NCI-H1417 treated with DMSO at 0.1 percent for 48 hours (cell line): ENCODE measurements at regions not wholly inside any gene's neighbourhood (a gene's known extent, or its start where the extent isn't known, plus 50 kb on each side); places are given as distances from the start of the nearest gene placed in this dataset.
A peak's percentile ranks its signal among the peaks of the same experiment; 100 is the strongest.

Experiments used
- DNase-seq: peaks from one replicate; lab custom pipeline; 2025; lab: John Stamatoyannopoulos, UW

GRCh38 chr2:59920307-59920706, 633.1 kb downstream of the BCL11A start:
- no peak for DNase-seq

- DNase-seq, result no peak
Measured at GRCh38 chr2:59919579-59919978, 633.9 kb downstream of the BCL11A start.

- DNase-seq, result no peak
Measured at GRCh38 chr2:59912042-59912441, 641.4 kb downstream of the BCL11A start.

GRCh38 chr2:59910166-59910565, 643.3 kb downstream of the BCL11A start:
- no peak for DNase-seq

GRCh38 chr2:59909147-59909546, 644.3 kb downstream of the BCL11A start:
- DNase-seq, result no peak

GRCh38 chr2:59905731-59906130, 647.7 kb downstream of the BCL11A start:
- DNase-seq, result no peak

GRCh38 chr2:59903994-59904544, 649.4 kb downstream of the BCL11A start:
- DNase-seq, result no peak

- DNase-seq, result no peak
Measured at GRCh38 chr2:59900728-59901452, 652.6 kb downstream of the BCL11A start.

GRCh38 chr2:59899692-59900091, 653.8 kb downstream of the BCL11A start:
- DNase-seq, result no peak

- DNase-seq, result no peak
Measured at GRCh38 chr2:59896499-59897245, 656.8 kb downstream of the BCL11A start.

GRCh38 chr2:59893612-59894011, 659.8 kb downstream of the BCL11A start:
- no peak for DNase-seq

- peak; percentile 23 for DNase-seq
Measured at GRCh38 chr2:59892398-59892797, 661.1 kb downstream of the BCL11A start.

GRCh38 chr2:59889305-59889704, 664.1 kb downstream of the BCL11A start:
- no peak for DNase-seq

GRCh38 chr2:59888706-59889105, 664.7 kb downstream of the BCL11A start:
- DNase-seq, result no peak

GRCh38 chr2:59888015-59888414, 665.4 kb downstream of the BCL11A start:
- DNase-seq, result no peak

GRCh38 chr2:59887366-59887765, 666.1 kb downstream of the BCL11A start:
- no peak for DNase-seq

- no peak for DNase-seq
Measured at GRCh38 chr2:59886759-59887158, 666.7 kb downstream of the BCL11A start.

- no peak for DNase-seq
Measured at GRCh38 chr2:59885541-59885940, 667.9 kb downstream of the BCL11A start.

- DNase-seq, result no peak
Measured at GRCh38 chr2:59884166-59884565, 669.3 kb downstream of the BCL11A start.

- no peak for DNase-seq
Measured at GRCh38 chr2:59882822-59883221, 670.6 kb downstream of the BCL11A start.

GRCh38 chr2:59882279-59882678, 671.2 kb downstream of the BCL11A start:
- DNase-seq, result no peak

- no peak for DNase-seq
Measured at GRCh38 chr2:59881218-59881617, 672.2 kb downstream of the BCL11A start.

- DNase-seq, result no peak
Measured at GRCh38 chr2:59879700-59880131, 673.7 kb downstream of the BCL11A start.
